ENCODE measurements at regions not wholly inside any gene's neighbourhood (a gene's known extent, or its start where the extent isn't known, plus 50 kb on each side); places are given as distances from the start of the nearest gene placed in this dataset.
"Not testable (repeated sequence)": the region's sequence is repeated elsewhere in the genome, so short reads cannot be mapped to it uniquely, and the experiment has no call there.

DNA sequence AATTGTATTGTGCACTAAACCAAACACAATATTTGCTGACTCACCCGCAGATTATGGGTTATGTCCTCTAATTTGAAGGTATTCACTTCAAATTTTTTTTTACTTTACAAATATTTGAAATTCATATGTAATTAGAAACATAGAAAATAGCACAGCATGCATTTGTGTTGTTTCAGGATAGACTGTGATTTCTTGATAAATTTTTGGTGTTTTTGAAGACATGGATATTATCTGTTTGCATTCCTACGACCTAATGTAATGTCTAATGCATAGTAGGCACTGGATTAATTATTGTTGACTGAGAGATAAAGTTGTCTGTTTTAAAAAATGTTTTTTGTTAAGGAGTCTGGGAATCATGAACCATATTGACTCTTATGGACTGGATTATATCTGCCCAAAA lies 850.2 kb downstream of the BRINP3 start:
- H3K9me2 ChIP-seq (ENCODE audit: insufficient read depth) = no peaks in the 10 kb centered on the region
- WGBS, 2 experiments (ENCODE audit: low coverage in 1 of 2, low lambda C conversion rate in 2 of 2, missing lambda C conversion rate in 2 of 2) = 2 to 6% methylated on average over 2 of the region's 2 CpGs
- no peak overlapping the region for H3K9ac ChIP-seq
- H3K4me3 ChIP-seq = no peak overlapping the region
- H4K20me1 ChIP-seq (ENCODE audit: insufficient read depth) = no peaks in the 10 kb centered on the region
- in situ Hi-C loops (cut with MboI) = no loop called here
- no peak overlapping the region for H2AFZ ChIP-seq
- peaks cover 5% of the 10 kb centered on the region for H3K9me3 ChIP-seq (ENCODE audit: low read depth)
- no peak overlapping the region for H3K4me2 ChIP-seq (ENCODE audit: unreplicated experiment)
- no peak overlapping the region for H3K27ac ChIP-seq
- H3K27me3 ChIP-seq (replicated peaks; ENCODE audit: insufficient read depth) = no peaks in the 10 kb centered on the region
- no peaks in the 10 kb centered on the region for H3K4me1 ChIP-seq (ENCODE audit: insufficient read depth)
- no peaks in the 10 kb centered on the region for H3K36me3 ChIP-seq (ENCODE audit: low read depth)
- no peaks in the 10 kb centered on the region for H3F3A ChIP-seq (ENCODE audit: insufficient read depth)
- no peaks in the 10 kb centered on the region for H3K79me2 ChIP-seq (ENCODE audit: insufficient read depth)
- TF ChIP-seq EZH2phosphoT487 (IDR thresholded peaks at IDR 0.05; ENCODE audit: insufficient read depth, low read depth) = no peak
- TF ChIP-seq EZH2 (IDR thresholded peaks at IDR 0.05; ENCODE audit: insufficient read depth, poor library complexity, severe bottlenecking) = no peak
- no peak for DNase-seq

DNA sequence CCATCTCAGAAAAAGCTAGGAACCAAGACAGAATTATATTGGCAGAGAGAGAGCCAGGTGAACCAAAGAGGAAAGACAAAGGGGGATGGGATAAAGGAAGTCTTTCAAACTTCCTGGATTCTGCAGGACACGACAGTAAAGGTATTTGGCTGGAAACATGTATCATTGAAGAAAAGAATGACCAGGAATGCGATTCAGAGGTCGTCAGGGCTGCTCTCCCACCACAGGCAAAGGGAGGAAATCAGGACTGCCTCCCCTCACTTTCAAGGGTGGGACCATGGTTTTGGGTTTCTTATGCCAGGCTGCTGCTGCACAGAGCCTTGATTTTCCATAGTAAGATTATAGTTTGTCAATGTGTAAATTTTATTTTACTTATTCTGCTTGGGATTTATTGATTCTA lies 848.8 kb downstream of the BRINP3 start:
- no peaks in the 10 kb centered on the region for H3K79me2 ChIP-seq (ENCODE audit: insufficient read depth)
- TF ChIP-seq EZH2 (IDR thresholded peaks at IDR 0.05; ENCODE audit: insufficient read depth, poor library complexity, severe bottlenecking) (no peak), EZH2phosphoT487 (IDR thresholded peaks at IDR 0.05; ENCODE audit: insufficient read depth, low read depth) (no peak)
- no peaks in the 10 kb centered on the region for H3F3A ChIP-seq (ENCODE audit: insufficient read depth)
- no peaks in the 10 kb centered on the region for H3K4me1 ChIP-seq (ENCODE audit: insufficient read depth)
- no peaks in the 10 kb centered on the region for H4K20me1 ChIP-seq (ENCODE audit: insufficient read depth)
- no peak overlapping the region for H3K4me2 ChIP-seq (ENCODE audit: unreplicated experiment)
- no peak for DNase-seq
- no peaks in the 10 kb centered on the region for H3K9me2 ChIP-seq (ENCODE audit: insufficient read depth)
- H3K4me3 ChIP-seq = no peak overlapping the region
- H3K9ac ChIP-seq = no peak overlapping the region
- H3K27me3 ChIP-seq (replicated peaks; ENCODE audit: insufficient read depth) = no peaks in the 10 kb centered on the region
- in situ Hi-C loops (cut with MboI) = no loop called here
- H3K9me3 ChIP-seq (ENCODE audit: low read depth) = peaks cover 5% of the 10 kb centered on the region
- 4 to 9% methylated on average over 3 of the region's 3 CpGs for WGBS, 2 experiments (ENCODE audit: low coverage in 1 of 2, low lambda C conversion rate in 2 of 2, missing lambda C conversion rate in 2 of 2)
- no peak overlapping the region for H2AFZ ChIP-seq
- H3K36me3 ChIP-seq (ENCODE audit: low read depth) = no peaks in the 10 kb centered on the region
- H3K27ac ChIP-seq = no peak overlapping the region

DNA sequence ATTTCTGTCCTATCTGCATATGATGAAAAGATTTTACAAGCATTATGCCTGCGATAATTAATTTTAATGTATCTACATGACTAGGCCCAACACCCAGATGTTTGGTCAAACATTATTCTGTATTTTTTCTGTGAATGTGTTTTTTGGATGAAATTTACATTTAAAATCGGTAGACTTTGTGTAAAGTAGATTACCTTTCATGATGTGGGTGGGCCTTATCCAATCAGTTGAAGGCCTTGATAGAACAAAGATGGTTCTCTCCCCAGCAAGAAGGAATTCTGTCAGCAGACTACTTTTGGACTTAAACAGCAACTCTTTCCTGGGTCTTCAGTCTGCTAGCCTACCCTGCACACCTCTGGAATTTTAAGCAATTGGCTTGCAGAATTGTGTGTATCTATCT lies 844.0 kb downstream of the BRINP3 start:
- Histone ChIP-seq H3K27me3 (replicated peaks; ENCODE audit: insufficient read depth) (no peaks in the 10 kb centered on the region), H3K9ac (no peak overlapping the region), H3K9me2 (ENCODE audit: insufficient read depth) (no peaks in the 10 kb centered on the region), H3K27ac (no peak overlapping the region), H3K36me3 (ENCODE audit: low read depth) (no peaks in the 10 kb centered on the region), H4K20me1 (ENCODE audit: insufficient read depth) (no peaks in the 10 kb centered on the region), H3K4me1 (ENCODE audit: insufficient read depth) (no peaks in the 10 kb centered on the region), H3K9me3 (ENCODE audit: low read depth) (peaks cover 3% of the 10 kb centered on the region), H3K4me3 (no peak overlapping the region), H3K4me2 (ENCODE audit: unreplicated experiment) (no peak overlapping the region), H3F3A (ENCODE audit: insufficient read depth) (no peaks in the 10 kb centered on the region), H3K79me2 (ENCODE audit: insufficient read depth) (no peaks in the 10 kb centered on the region), H2AFZ (no peak overlapping the region)
- 25 to 29% methylated on average over 2 of the region's 2 CpGs for WGBS, 2 experiments (ENCODE audit: low coverage in 1 of 2, low lambda C conversion rate in 2 of 2, missing lambda C conversion rate in 2 of 2)
- no peak for TF ChIP-seq EZH2phosphoT487 (IDR thresholded peaks at IDR 0.05; ENCODE audit: insufficient read depth, low read depth)
- no peak for TF ChIP-seq EZH2 (IDR thresholded peaks at IDR 0.05; ENCODE audit: insufficient read depth, poor library complexity, severe bottlenecking)
- in situ Hi-C loops (cut with MboI) = no loop called here
- no peak for DNase-seq

DNA sequence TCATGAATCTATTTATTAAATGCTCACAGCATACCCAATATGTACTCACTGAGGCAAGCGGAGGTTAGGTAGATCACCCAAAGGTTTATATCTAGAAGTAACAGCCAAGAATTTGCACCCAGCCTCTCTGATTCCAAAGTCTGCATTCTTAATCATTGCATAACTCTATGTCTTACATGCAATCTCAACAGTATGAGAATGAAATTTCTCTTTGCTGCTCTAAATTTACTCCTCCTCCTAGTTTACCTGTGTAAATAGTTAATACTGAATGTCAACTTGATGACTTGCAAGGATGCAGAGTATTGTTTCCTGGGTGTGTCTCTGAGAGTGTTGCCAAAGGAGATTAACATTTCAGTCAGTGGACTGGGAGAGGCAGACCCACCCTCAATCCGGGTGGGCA lies 840.6 kb downstream of the BRINP3 start:
- no peaks in the 10 kb centered on the region for H3K27me3 ChIP-seq (replicated peaks; ENCODE audit: insufficient read depth)
- H3K4me2 ChIP-seq (ENCODE audit: unreplicated experiment) = no peak overlapping the region
- 17 to 22% methylated on average over 2 of the region's 2 CpGs for WGBS, 2 experiments (ENCODE audit: low coverage in 1 of 2, low lambda C conversion rate in 2 of 2, missing lambda C conversion rate in 2 of 2)
- H3F3A ChIP-seq (ENCODE audit: insufficient read depth) = no peaks in the 10 kb centered on the region
- H3K27ac ChIP-seq = no peak overlapping the region
- DNase-seq = no peak
- H3K9me3 ChIP-seq (ENCODE audit: low read depth) = no peaks in the 10 kb centered on the region
- no peak overlapping the region for H3K9ac ChIP-seq
- no peaks in the 10 kb centered on the region for H4K20me1 ChIP-seq (ENCODE audit: insufficient read depth)
- no peak overlapping the region for H3K4me3 ChIP-seq
- H3K79me2 ChIP-seq (ENCODE audit: insufficient read depth) = no peaks in the 10 kb centered on the region
- no peaks in the 10 kb centered on the region for H3K36me3 ChIP-seq (ENCODE audit: low read depth)
- TF ChIP-seq EZH2phosphoT487 (IDR thresholded peaks at IDR 0.05; ENCODE audit: insufficient read depth, low read depth) (no peak), EZH2 (IDR thresholded peaks at IDR 0.05; ENCODE audit: insufficient read depth, poor library complexity, severe bottlenecking) (no peak)
- H3K4me1 ChIP-seq (ENCODE audit: insufficient read depth) = no peaks in the 10 kb centered on the region
- in situ Hi-C loops (cut with MboI) = no loop called here
- H2AFZ ChIP-seq = no peak overlapping the region
- no peaks in the 10 kb centered on the region for H3K9me2 ChIP-seq (ENCODE audit: insufficient read depth)

DNA sequence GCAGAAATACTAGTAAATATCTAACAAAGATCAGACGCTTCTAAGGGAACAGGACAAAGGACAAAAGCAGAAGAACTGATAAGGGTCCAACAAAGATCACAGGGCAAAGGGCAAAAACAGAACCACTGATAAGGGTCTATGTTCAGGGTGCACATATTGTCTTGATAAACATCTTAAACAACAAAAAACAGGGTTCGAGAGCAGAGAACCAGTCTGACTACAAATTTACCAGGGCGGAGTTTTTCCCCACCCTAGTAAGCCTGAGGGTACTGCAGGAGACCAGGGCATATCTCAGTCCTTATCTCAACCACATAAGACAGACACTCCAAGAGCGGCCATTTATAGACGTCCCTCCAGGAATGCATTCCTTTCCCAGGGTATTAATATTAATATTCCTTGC lies 833.5 kb downstream of the BRINP3 start:
- H3K27me3 ChIP-seq (replicated peaks; ENCODE audit: insufficient read depth); in situ Hi-C loops (cut with MboI): not testable (repeated sequence)

More for the DNA sequence above, 833.5 kb downstream of the BRINP3 start:
- not testable (repeated sequence) for H2AFZ ChIP-seq; H3K79me2 ChIP-seq (ENCODE audit: insufficient read depth); H3K9me2 ChIP-seq (ENCODE audit: insufficient read depth); H3K4me3 ChIP-seq; H3K36me3 ChIP-seq (ENCODE audit: low read depth); H3K4me2 ChIP-seq (ENCODE audit: unreplicated experiment); DNase-seq; H3K9ac ChIP-seq; H3K4me1 ChIP-seq (ENCODE audit: insufficient read depth); H4K20me1 ChIP-seq (ENCODE audit: insufficient read depth); H3F3A ChIP-seq (ENCODE audit: insufficient read depth); H3K27ac ChIP-seq; H3K9me3 ChIP-seq (ENCODE audit: low read depth)
- WGBS, 2 experiments (ENCODE audit: low coverage in 1 of 2, low lambda C conversion rate in 2 of 2, missing lambda C conversion rate in 2 of 2) = 25 to 29% methylated on average over 5 of the region's 5 CpGs
